CD14-positive monocyte (primary cell): ENCODE measurements at regions not wholly inside any gene's neighbourhood (a gene's known extent, or its start where the extent isn't known, plus 50 kb on each side); places are given as distances from the start of the nearest gene placed in this dataset.
A peak's percentile ranks its signal among the peaks of the same experiment; 100 is the strongest.

Source experiments
- DNase-seq, 3 donors: peaks; one replicate each; pipeline ENCODE4 v3.0.0-alpha.2; 2011 to 2022
- H2AFZ ChIP-seq: 2 replicates; pipeline ENCODE4 v1.6.0; 2012; ENCODE audit warnings: mild to moderate bottlenecking, low read depth, low read length, inconsistent platforms; ENCODE audit not compliant: insufficient read depth, poor library complexity, severe bottlenecking
- H3K27ac ChIP-seq, 2 donors: 1 replicate in 1 of 2; 2 replicates in 1 of 2; pipeline ENCODE4 v1.5.1; 2012 to 2013; ENCODE audit warnings: low read length in 2 of 2, control low read depth in 1 of 2, inconsistent platforms in 1 of 2, low read depth in 1 of 2, mild to moderate bottlenecking in 1 of 2
- H3K27me3 ChIP-seq, 2 donors: one replicate each; pipeline versions ENCODE4 v1.6.0 to v1.6.1; 2011 to 2013; ENCODE audit warnings: low read length in 2 of 2; ENCODE audit not compliant: control insufficient read depth in 2 of 2, insufficient read depth in 2 of 2
- H3K36me3 ChIP-seq, 2 donors: replicated peaks in 1 of 2; 1 replicate in 1 of 2; 2 replicates in 1 of 2; pipeline versions ENCODE4 v1.5.1 to v1.6.1; 2012 to 2013; ENCODE audit warnings: low read length in 2 of 2, control low read depth in 1 of 2, inconsistent platforms in 1 of 2, mild to moderate bottlenecking in 1 of 2; ENCODE audit not compliant: insufficient read depth in 2 of 2, control insufficient read depth in 1 of 2
- H3K4me1 ChIP-seq, 2 donors: 1 replicate in 1 of 2; 2 replicates in 1 of 2; pipeline versions ENCODE4 v1.5.1 to v1.6.1; 2012 to 2013; ENCODE audit warnings: low read length in 2 of 2, control low read depth in 1 of 2, inconsistent platforms in 1 of 2, mild to moderate bottlenecking in 1 of 2, moderate library complexity in 1 of 2; ENCODE audit not compliant: insufficient read depth in 2 of 2, control insufficient read depth in 1 of 2
- H3K4me2 ChIP-seq: replicated peaks from 2 replicates; pipeline ENCODE3; 2012; ENCODE audit warnings: low read length, moderate library complexity, mild to moderate bottlenecking; ENCODE audit not compliant: poor library complexity, severe bottlenecking; ENCODE audit errors: extremely low read depth
- H3K4me3 ChIP-seq, 3 experiments: fragments of 200-600 bp in 1 of 3; sonication (generic) in 1 of 3; replicated peaks in 1 of 3; 1 replicate in 2 of 3; 2 replicates in 1 of 3; pipeline ENCODE4 v1.5.1; 2011 to 2013; ENCODE audit warnings: low read length in 3 of 3, mild to moderate bottlenecking in 3 of 3, control low read depth in 2 of 3, low read depth in 2 of 3, inconsistent platforms in 1 of 3, moderate library complexity in 1 of 3
- H3K79me2 ChIP-seq: 2 replicates; pipeline ENCODE4 v1.6.0; 2012; ENCODE audit warnings: mild to moderate bottlenecking, control low read depth, inconsistent platforms, low read length, moderate library complexity; ENCODE audit not compliant: insufficient read depth
- H3K9ac ChIP-seq: 2 replicates; pipeline ENCODE4 v1.6.0; 2017; ENCODE audit warnings: low read length, mild to moderate bottlenecking; ENCODE audit not compliant: insufficient read depth, poor library complexity, severe bottlenecking
- H3K9me3 ChIP-seq, 2 donors: replicated peaks in 1 of 2; 1 replicate in 1 of 2; 2 replicates in 1 of 2; pipeline versions ENCODE4 v1.5.1 to v1.6.1; 2012 to 2013; ENCODE audit warnings: low read length in 2 of 2, control low read depth in 1 of 2; ENCODE audit not compliant: control insufficient read depth in 1 of 2, insufficient read depth in 1 of 2
- H4K20me1 ChIP-seq: 2 replicates; pipeline ENCODE4 v1.6.0; 2012; ENCODE audit warnings: mild to moderate bottlenecking, low read length, control low read depth, moderate library complexity; ENCODE audit not compliant: insufficient read depth
- H3K27ac Mint-ChIP-seq, 7 donors: one replicate each; pipeline ENCODE4 v1.8.0; 2020; ENCODE audit warnings: mild to moderate bottlenecking in 7 of 7, mixed read lengths in 7 of 7, moderate library complexity in 6 of 7, inconsistent platforms in 2 of 7
- H3K27me3 Mint-ChIP-seq, 3 donors: one replicate each; pipeline ENCODE4 v1.8.0; 2021 to 2022; ENCODE audit warnings: low read depth in 3 of 3, mild to moderate bottlenecking in 3 of 3, mixed read lengths in 3 of 3, moderate library complexity in 3 of 3, inconsistent platforms in 1 of 3
- H3K36me3 Mint-ChIP-seq, 2 donors: one replicate each; pipeline ENCODE4 v1.8.0; 2020; ENCODE audit warnings: mixed read lengths in 2 of 2, inconsistent platforms in 1 of 2, mild to moderate bottlenecking in 1 of 2
- H3K4me1 Mint-ChIP-seq: one replicate; pipeline ENCODE4 v1.8.0; 2020; ENCODE audit warnings: mild to moderate bottlenecking, mixed read lengths
- H3K4me3 Mint-ChIP-seq, 2 donors: one replicate each; pipeline ENCODE4 v1.8.0; 2020; ENCODE audit warnings: mild to moderate bottlenecking in 2 of 2, mixed read lengths in 2 of 2, moderate library complexity in 1 of 2
- H3K9me3 Mint-ChIP-seq, 7 donors: one replicate each; pipeline ENCODE4 v1.8.0; 2020 to 2022; ENCODE audit warnings: mixed read lengths in 7 of 7, mild to moderate bottlenecking in 6 of 7, moderate library complexity in 6 of 7, inconsistent platforms in 2 of 7
- WGBS: methylation state at CpG from one replicate; pipeline ENCODE4 v1.1.5; 2013; ENCODE audit warnings: missing lambda C conversion rate; ENCODE audit not compliant: insufficient coverage; 5-methylcytosine and 5-hydroxymethylcytosine counted together
- intact Hi-C, 2 donors: fragments of 100-400 bp; cut with micrococcal nuclease; formaldehyde crosslinking; loops; one replicate each; pipeline versions ENCODE4 v1.15.0 to v1.15.1; 2023
- TF ChIP-seq, protein P1 (sequence below): fragments of 200-600 bp; IDR thresholded peaks from one replicate; pipeline ENCODE4 v1.8.0; 2022; ENCODE audit warnings: antibody characterized with exemption, mild to moderate bottlenecking

DNA sequence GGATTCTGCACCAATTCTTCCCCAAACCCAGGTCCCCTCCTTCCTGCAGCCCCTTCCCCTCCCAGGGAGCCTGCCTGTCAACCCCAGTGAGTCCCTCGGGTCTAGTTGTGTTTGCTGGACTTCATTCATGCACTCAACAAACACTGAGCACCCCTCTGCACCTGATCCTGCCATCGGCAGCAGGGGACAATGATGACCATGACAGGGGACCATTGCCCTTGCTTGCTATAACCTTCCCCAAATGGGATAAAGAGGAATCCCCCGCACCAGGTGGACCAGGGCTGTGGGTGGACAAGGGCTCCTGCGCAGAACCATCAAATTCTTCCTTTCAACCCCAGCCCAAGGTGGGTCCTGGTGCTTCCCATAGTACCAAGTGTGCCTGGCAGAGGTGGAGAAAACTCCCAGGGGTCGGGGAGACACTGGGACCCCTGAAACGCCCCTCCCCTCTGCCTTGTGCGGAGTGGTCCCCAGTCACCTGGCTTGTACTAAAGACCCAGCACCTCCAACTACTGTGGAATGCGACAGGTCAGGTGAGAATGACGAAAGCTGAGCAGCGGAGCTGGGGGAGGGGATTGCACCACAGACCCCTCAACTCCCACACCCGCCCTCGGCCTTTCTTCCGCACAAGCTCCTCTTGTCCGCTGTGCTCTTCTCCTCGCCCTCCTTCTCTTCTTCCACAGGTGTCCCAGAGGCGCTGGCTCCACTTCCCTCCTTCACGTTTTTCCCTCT is 119.9 kb upstream of the ZNF217 start:
- H3K4me3 ChIP-seq = no peak overlapping the region
- intact Hi-C loops = no loop called here
- no peaks in the 10 kb centered on the region for H3K27me3 ChIP-seq
- peaks cover 0 to 3% (median 0%) of the 10 kb centered on the region in 7 donors for H3K9me3 Mint-ChIP-seq
- no peak overlapping the region for H3K4me2 ChIP-seq
- H3K36me3 ChIP-seq = no peaks in the 10 kb centered on the region
- H2AFZ ChIP-seq = no peak overlapping the region
- no peaks in the 10 kb centered on the region for H3K79me2 ChIP-seq
- DNase-seq = no peak
- H3K4me1 ChIP-seq = peaks cover 51 to 52% of the 10 kb centered on the region in 2 donors
- peak overlapping the region in 1 of 7 donors; percentile 18 for H3K27ac Mint-ChIP-seq
- H3K36me3 Mint-ChIP-seq = no peaks in the 10 kb centered on the region
- no peak overlapping the region for H3K9ac ChIP-seq
- no peak overlapping the region for H3K27ac ChIP-seq
- peaks cover 51% of the 10 kb centered on the region for H3K4me1 Mint-ChIP-seq
- 84% methylated on average over 10 of the region's 17 CpGs for WGBS
- H3K4me3 Mint-ChIP-seq = no peak overlapping the region
- H3K27me3 Mint-ChIP-seq = peaks cover 0 to 2% (median 1%) of the 10 kb centered on the region in 3 donors
- H4K20me1 ChIP-seq = no peaks in the 10 kb centered on the region
- H3K9me3 ChIP-seq = no peaks in the 10 kb centered on the region
- TF ChIP-seq, protein P1, sequence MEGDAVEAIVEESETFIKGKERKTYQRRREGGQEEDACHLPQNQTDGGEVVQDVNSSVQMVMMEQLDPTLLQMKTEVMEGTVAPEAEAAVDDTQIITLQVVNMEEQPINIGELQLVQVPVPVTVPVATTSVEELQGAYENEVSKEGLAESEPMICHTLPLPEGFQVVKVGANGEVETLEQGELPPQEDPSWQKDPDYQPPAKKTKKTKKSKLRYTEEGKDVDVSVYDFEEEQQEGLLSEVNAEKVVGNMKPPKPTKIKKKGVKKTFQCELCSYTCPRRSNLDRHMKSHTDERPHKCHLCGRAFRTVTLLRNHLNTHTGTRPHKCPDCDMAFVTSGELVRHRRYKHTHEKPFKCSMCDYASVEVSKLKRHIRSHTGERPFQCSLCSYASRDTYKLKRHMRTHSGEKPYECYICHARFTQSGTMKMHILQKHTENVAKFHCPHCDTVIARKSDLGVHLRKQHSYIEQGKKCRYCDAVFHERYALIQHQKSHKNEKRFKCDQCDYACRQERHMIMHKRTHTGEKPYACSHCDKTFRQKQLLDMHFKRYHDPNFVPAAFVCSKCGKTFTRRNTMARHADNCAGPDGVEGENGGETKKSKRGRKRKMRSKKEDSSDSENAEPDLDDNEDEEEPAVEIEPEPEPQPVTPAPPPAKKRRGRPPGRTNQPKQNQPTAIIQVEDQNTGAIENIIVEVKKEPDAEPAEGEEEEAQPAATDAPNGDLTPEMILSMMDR = no peak

DNA sequence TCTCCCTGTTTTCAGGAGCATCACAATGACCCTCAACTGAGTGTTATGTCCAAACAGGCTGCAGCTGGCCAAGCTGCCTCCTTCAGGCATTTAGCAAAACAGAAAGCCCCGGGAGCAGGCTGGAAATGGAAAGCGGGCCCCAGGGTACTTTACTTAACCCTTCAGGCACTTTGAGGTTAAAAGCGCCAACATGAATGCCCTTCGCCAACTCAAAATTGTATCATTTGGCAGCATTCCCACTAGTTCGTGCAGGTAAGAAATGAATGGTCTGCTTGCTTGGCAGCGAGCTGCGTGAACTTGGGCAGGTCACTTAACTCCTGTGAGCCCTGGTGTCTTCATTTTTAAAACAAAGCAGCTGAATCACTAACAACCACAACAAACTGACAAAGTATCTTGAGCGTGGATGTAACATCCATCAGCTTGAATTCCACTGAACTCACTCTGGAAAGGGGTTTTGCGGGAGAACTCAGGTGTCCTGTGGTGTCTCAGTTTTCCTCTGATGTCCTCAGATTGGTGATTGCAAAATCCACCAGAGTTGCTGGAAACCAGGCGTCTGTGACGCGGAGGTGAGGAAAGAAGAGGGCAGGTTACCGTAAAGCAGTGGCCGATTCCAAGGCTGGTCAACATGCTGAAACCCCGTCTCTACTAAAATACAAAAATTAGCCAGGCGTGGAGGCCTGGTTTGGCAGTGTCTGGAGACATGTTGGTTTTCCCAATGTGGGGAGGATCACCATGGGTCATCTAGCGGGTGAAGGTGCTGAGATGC is 118.8 kb upstream of the ZNF217 start:
- peaks cover 0 to 3% (median 3%) of the 10 kb centered on the region in 3 donors for H3K27me3 Mint-ChIP-seq
- TF ChIP-seq, protein P1 = no peak
- Histone ChIP-seq H3K9me3 (no peaks in the 10 kb centered on the region), H3K79me2 (no peaks in the 10 kb centered on the region), H3K4me3 (no peak overlapping the region), H3K36me3 (no peaks in the 10 kb centered on the region), H3K4me2 (no peak overlapping the region), H3K27ac (no peak overlapping the region), H4K20me1 (no peaks in the 10 kb centered on the region), H3K9ac (no peak overlapping the region), H2AFZ (no peak overlapping the region), H3K27me3 (no peaks in the 10 kb centered on the region), H3K4me1 (peaks cover 50 to 52% of the 10 kb centered on the region in 2 donors)
- 84% methylated on average over 10 of the region's 17 CpGs for WGBS
- H3K27ac Mint-ChIP-seq = no peak overlapping the region
- H3K36me3 Mint-ChIP-seq = no peaks in the 10 kb centered on the region
- peaks cover 0 to 3% (median 0%) of the 10 kb centered on the region in 7 donors for H3K9me3 Mint-ChIP-seq
- intact Hi-C loops = no loop called here
- DNase-seq = no peak
- no peak overlapping the region for H3K4me3 Mint-ChIP-seq
- peaks cover 50% of the 10 kb centered on the region for H3K4me1 Mint-ChIP-seq
